GM12892 (cell line): ENCODE measurements at regions not wholly inside any gene's neighbourhood (a gene's known extent, or its start where the extent isn't known, plus 50 kb on each side); places are given as distances from the start of the nearest gene placed in this dataset.

Experiments
- DNase-seq: peaks from one replicate; pipeline ENCODE4 v3.0.0; 2011; ENCODE audit not compliant: insufficient read length
- FAIRE-seq: peaks from 2 replicates; lab custom pipeline; 2011; peaks lifted over from hg19 to GRCh38; lab: Jason Lieb, UNC
- POLR2A ChIP-seq: IDR thresholded peaks from 2 replicates; pipeline ENCODE4 v1.6.1; 2011; ENCODE audit warnings: low read depth, low read length, control low read depth
- POLR2AphosphoS5 ChIP-seq: IDR thresholded peaks from 2 replicates; pipeline ENCODE4 v1.6.1; 2011; ENCODE audit warnings: low read depth, low read length, control low read depth
- TAF1 ChIP-seq: IDR thresholded peaks from 2 replicates; pipeline ENCODE4 v1.6.1; 2011; ENCODE audit warnings: low read depth, mild to moderate bottlenecking, control low read depth, low read length, borderline replicate concordance

DNA sequence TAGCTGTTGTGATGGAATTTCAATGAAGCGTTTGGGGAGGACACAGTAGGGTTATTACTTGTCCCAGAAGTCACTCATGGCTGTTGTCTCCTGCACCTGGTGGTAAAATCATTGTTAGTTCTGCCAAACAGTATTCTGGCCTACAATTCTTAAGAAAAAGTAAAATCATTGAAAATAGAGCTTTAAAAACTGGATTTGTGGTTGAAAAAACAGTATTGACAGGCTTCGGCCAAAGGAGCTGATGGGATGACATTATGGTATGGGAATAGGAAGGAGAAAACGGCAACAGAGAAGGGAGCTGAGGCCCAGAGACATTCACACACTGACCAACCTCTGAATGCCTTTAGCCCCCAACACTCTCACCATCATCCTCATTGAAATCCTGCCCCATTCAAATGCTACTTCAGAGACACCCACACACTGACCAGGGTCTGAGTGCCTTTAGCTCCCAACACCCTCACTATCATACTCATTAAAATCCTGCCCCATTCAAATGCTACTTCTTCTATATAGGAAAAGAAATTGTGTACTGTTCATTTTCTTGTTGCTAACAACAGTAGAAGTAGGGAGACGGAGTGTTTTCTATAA is 114.1 kb upstream of the OSR1 start:
- no peak for DNase-seq
- no peak for TF ChIP-seq TAF1
- TF ChIP-seq POLR2A: no peak
- no peak for TF ChIP-seq POLR2AphosphoS5
- FAIRE-seq: no peak

DNA sequence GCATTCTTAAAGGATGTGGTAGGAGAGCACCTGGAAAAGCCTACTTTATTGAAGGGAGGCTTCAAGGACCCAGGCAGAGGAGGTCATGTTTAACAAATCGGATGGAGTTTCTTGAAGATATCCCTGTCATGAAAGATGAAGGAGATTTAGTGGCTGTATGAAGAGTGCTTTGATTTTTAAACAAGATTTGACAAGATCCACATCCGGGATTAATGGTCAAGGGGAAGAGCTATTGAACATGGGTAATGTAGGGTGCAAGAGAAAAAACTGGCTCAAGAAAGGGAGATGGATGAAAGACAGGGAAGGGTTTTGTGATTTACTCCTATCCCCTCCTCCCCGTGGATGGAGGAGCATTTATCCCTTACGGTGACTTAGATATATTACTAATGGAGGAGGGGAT is 113.1 kb upstream of the OSR1 start:
- FAIRE-seq (no peak), DNase-seq (no peak)
- TF ChIP-seq POLR2AphosphoS5: no peak
- TF ChIP-seq POLR2A: no peak
- no peak for TF ChIP-seq TAF1

DNA sequence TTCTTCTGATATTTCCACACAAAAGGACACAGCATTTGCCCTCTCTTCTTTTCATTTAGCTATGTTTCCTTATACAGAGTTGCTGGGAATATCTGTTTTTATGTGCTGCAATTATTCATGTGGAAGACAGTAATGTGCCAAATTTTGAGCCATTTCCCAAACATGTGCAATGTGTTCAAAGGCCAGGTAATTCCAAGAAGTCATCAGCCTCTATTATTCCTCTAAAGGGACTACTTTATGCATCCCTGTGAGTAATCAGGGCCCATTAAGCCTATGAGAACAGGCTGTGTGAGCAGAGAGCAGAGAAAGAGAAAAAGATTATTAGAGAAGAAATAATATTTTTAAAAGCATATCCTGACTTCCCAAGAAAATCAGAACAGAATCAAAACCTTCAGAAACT is 107.6 kb upstream of the OSR1 start:
- no peak for DNase-seq

DNA sequence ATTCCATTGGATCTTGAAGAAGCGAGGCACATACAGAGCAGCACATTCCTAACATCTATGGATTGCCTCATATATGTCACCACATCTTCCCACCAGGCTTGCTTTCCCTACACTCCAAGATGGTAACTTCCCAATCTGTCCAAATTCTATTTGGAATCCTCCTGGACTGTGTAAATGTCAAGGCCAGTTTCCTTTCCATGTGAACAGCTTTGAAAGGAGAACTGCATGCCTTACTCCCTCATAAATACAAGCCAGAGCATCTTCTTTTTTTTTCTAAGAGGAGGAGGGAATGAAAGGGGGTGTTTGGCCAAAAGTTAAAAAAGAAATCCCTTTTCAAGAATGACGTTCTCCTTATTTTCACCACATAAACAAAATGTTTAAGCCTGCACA is 103.8 kb upstream of the OSR1 start:
- DNase-seq: no peak
- no peak for FAIRE-seq
- TF ChIP-seq TAF1 (no peak), POLR2AphosphoS5 (no peak), POLR2A (no peak)

More for the DNA sequence above, 107.6 kb upstream of the OSR1 start:
- TF ChIP-seq TAF1: no peak
- TF ChIP-seq POLR2AphosphoS5: no peak
- TF ChIP-seq POLR2A: no peak
- FAIRE-seq: no peak

DNA sequence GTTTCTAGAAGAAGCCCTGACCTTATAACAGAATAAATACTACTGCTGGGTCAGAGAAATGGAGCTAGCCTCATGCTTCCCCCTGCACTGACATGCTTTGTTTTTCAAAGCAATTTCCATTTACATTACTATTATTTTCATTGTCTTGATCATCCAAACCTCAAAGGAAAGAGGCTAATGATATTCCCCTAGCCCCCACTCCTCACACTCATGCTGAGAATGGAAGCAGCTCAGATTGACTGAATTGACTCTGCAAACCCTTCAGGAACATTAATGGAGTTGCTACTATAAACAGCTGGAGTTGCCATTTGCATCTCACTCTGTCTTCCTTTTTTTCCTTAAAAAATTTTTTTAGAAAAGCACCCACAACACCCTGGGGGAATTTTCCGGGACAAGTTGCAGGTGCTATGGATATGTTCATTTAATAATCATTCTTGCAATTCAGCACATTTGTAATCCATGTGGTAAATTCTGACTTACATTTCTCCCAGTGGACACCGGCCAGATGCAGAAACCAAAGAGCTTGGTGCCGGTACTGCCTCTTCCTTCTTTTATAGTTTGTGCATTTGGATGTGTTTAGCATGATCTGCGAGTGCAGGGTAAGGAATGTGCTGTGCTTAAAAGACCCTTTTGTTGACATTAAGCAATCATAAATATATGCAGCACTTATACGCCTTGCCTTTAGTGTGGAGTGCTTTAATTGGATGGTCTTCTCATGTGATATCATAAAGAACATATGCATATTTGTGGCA is 103.3 kb upstream of the OSR1 start:
- FAIRE-seq: no peak
- DNase-seq: no peak
- no peak for TF ChIP-seq TAF1

DNA sequence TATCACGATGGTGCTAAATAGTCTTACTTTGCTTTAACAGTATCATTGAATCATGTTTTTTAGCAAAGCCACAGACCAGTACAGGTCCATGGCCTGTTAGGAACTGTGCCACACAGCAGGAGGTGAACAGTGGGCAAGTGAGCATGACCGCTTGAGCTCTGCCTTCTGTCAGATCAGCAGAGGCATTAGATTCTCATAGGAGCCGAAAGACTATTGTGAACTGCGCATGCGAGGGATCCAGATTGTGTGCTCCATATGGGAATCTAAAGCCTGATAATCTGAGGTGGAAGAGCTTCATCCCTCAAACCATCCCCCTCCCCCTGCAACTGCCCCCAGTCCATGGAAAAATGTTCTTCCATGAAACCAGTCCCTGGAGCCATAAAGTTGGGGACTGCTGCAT is 102.3 kb upstream of the OSR1 start:
- TF ChIP-seq POLR2AphosphoS5 (no peak), POLR2A (no peak), TAF1 (no peak)
- DNase-seq (no peak), FAIRE-seq (no peak)

DNA sequence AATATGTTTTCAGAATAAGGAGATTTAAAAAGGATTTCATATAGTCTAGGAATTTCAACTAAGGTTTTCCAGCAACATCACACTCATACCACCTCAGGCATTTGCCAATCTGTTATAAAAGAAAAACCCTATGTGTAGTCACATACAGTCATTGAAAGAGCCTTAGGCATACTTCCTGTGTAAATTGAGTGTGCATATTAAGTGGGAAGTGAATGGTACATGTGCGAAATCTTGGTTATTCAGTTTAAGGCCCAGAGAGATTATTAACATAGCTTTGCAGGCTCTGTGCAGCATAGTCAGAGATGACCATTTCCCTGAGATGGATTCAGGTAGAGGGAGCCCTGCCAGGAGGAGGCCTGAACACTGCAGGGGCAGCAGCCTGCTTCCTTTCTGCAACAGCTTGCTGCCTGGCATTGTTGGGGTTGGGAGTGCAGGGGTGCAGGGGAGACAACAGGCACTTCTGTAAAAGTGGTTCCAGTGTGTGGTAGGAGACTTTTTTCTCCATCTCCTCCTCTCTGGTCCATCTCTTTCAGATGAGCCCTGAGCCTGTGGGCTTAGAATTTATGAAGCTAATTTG is 100.1 kb upstream of the OSR1 start:
- no peak for TF ChIP-seq TAF1
- TF ChIP-seq POLR2A: no peak
- no peak for TF ChIP-seq POLR2AphosphoS5
- FAIRE-seq: peak; percentile 5
- DNase-seq: no peak

DNA sequence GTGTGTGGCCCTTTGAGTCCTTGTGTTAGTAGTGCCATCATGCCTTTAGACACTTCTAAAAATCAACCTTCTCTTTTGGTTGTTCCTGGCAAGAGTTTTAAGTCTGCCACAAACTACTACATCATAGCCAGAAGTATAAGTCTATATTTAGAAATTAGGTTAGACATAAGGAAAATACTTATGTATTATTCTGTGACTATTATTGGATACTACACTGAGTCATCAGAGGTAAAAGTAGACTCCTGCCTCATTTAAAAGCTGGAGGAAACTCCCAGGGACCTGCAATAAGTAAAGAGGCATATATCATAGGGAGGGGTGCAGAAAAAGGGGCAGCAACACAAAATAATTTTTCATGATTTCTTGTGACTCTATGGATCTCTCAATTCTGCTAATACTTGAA is 99.4 kb upstream of the OSR1 start:
- no peak for DNase-seq
- no peak for FAIRE-seq
- TF ChIP-seq TAF1 (no peak), POLR2A (no peak), POLR2AphosphoS5 (no peak)

DNA sequence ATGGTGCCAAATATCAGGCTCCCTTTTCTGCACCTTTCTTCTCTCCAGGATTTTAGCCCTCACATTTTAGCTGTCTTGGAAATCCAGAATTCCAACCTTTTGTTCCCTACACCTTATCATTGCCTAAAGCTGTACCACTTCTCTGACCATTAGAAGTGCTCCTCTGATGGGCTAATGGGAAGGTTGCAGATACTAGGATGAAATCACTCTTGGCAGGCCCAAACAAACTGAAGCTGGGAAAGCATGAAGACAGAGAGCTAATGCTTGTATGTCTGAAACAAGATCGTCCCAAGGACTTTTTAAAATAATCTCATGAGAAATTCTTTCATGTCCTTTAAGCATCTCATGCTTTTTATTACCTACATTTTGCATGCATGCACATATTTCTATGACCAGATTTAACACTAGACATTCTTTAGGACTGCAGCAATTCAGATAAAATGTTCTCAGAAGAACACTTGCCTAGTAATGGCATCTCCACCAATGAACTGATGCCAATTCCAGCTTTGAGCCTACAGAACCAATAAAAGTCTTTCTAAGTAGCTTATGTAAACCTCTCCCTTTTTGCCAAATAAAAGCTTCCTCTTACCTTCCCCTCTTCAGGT is 98.4 kb upstream of the OSR1 start:
- no peak for TF ChIP-seq POLR2AphosphoS5
- TF ChIP-seq TAF1: no peak
- TF ChIP-seq POLR2A: no peak
- DNase-seq: no peak
- no peak for FAIRE-seq

DNA sequence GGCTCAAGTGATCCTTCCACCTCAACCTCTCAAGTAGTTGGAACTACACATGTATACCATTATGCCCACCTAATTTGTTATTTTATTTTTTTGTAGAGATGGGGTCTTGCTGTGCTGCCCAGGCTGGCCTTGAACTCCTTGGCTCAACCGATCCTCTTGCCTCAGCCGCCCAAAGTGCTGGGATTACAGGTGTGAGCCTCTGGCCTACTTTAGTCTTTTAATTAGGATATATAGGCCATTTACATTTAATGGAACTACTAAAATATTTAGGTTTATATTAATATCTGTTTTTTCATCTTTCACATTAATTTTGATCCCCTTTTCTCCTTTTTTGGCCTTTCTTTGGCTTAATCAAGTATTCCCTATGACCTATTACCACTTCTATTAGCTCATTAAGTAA is 95.7 kb upstream of the OSR1 start:
- no peak for TF ChIP-seq POLR2A
- TF ChIP-seq POLR2AphosphoS5: no peak
- no peak for TF ChIP-seq TAF1
- no peak for FAIRE-seq
- DNase-seq: no peak

DNA sequence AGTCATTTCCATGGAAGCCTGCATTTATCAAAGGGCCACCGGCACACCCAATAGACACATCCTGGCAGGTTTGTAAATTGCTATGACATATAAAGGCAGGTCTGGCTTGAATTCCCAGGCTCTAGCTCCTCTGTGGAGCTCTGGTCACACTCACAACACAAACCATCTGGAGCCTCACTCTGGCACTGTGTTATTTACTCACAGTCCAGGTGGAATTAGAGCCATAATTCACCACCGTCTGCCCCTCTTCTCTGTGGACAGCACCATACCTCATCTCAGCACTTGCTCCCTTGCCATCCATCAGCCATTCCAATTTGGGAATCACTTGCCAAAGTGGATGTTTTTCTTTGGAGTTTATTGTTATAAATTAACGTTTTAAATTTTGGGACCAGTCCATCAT is 84.3 kb upstream of the OSR1 start:
- no peak for FAIRE-seq
- no peak for DNase-seq
- TF ChIP-seq POLR2AphosphoS5 (no peak), POLR2A (no peak), TAF1 (no peak)
